HG03135 (cell line): ENCODE measurements at regions not wholly inside any gene's neighbourhood (a gene's known extent, or its start where the extent isn't known, plus 50 kb on each side); places are given as distances from the start of the nearest gene placed in this dataset.

Experiments used
- ATAC-seq: cut with Tn5 transposase; IDR thresholded peaks from one replicate; pipeline ENCODE4 v1.9.1; 2021; ENCODE audit warnings: mild to moderate bottlenecking, moderate library complexity; ENCODE audit not compliant: unreplicated experiment

GRCh38 chr2:215749092-215749957 is 264.0 kb downstream of the MREG start:
- ATAC-seq: no peak

- ATAC-seq: no peak
Measured at GRCh38 chr2:215748446-215748845, 264.9 kb downstream of the MREG start.

GRCh38 chr2:215746887-215747615 is 266.3 kb downstream of the MREG start:
- ATAC-seq: no peak

- no peak for ATAC-seq
Measured at GRCh38 chr2:215746226-215746886, 267.0 kb downstream of the MREG start.

- no peak for ATAC-seq
Measured at GRCh38 chr2:215745331-215745730, 268.0 kb downstream of the MREG start.

- no peak for ATAC-seq
Measured at GRCh38 chr2:215744514-215744913, 268.8 kb downstream of the MREG start.

GRCh38 chr2:215743066-215743465 is 270.3 kb downstream of the MREG start:
- no peak for ATAC-seq

- no peak for ATAC-seq
Measured at GRCh38 chr2:215742021-215742420, 271.3 kb downstream of the MREG start.

- ATAC-seq: no peak
Measured at GRCh38 chr2:215740071-215740470, 273.3 kb downstream of the MREG start.

- ATAC-seq: no peak
Measured at GRCh38 chr2:215738351-215738750, 275.0 kb downstream of the MREG start.

GRCh38 chr2:215737477-215737876 is 275.9 kb downstream of the MREG start:
- ATAC-seq: no peak

GRCh38 chr2:215736653-215737290 is 276.6 kb downstream of the MREG start:
- no peak for ATAC-seq

GRCh38 chr2:215731108-215731658 is 282.2 kb downstream of the MREG start:
- no peak for ATAC-seq

GRCh38 chr2:215729985-215730620 is 283.2 kb downstream of the MREG start:
- ATAC-seq: no peak

- peak; percentile 74 for ATAC-seq
Measured at GRCh38 chr2:215728504-215729065, 284.8 kb downstream of the MREG start.

GRCh38 chr2:215727507-215728503 is 285.5 kb downstream of the MREG start:
- ATAC-seq: peak; percentile 41

GRCh38 chr2:215726070-215726469 is 287.3 kb downstream of the MREG start:
- no peak for ATAC-seq

GRCh38 chr2:215724146-215724545 is 288.3 kb upstream of the FN1 start:
- ATAC-seq: no peak

GRCh38 chr2:215723631-215724011 is 287.8 kb upstream of the FN1 start:
- ATAC-seq: no peak
